ENCODE measurements at regions not wholly inside any gene's neighbourhood (a gene's known extent, or its start where the extent isn't known, plus 50 kb on each side); places are given as distances from the start of the nearest gene placed in this dataset.

- H3K4me1 ChIP-seq: no peaks in the 10 kb centered on the region
- no peak overlapping the region for H3K4me3 ChIP-seq
- no peaks in the 10 kb centered on the region for H3K36me3 ChIP-seq
- intact Hi-C loops (cut with DNase I; ENCODE audit: low total_unique reads): no loop called here
- DNase-seq (ENCODE audit: low spot score in 2 of 2): no peak
- H3K27ac ChIP-seq: no peak overlapping the region
- TF ChIP-seq POLR2A (IDR thresholded peaks at IDR 0.05) (no peak), POLR2AphosphoS5 (IDR thresholded peaks at IDR 0.05) (no peak), CTCF (IDR thresholded peaks at IDR 0.05) (no peak)
- no peaks in the 10 kb centered on the region for H3K27me3 ChIP-seq
- H3K9me3 ChIP-seq: no peaks in the 10 kb centered on the region
Measured at GRCh38 chr6:79384845-79385244, 150.4 kb upstream of the HMGN3 start.

GRCh38 chr6:79378957-79379356 is 144.5 kb upstream of the HMGN3 start:
- no peaks in the 10 kb centered on the region for H3K36me3 ChIP-seq
- no peaks in the 10 kb centered on the region for H3K27me3 ChIP-seq
- H3K4me1 ChIP-seq: no peaks in the 10 kb centered on the region
- TF ChIP-seq POLR2AphosphoS5 (IDR thresholded peaks at IDR 0.05) (no peak), POLR2A (IDR thresholded peaks at IDR 0.05) (no peak), CTCF (IDR thresholded peaks at IDR 0.05) (no peak)
- no peaks in the 10 kb centered on the region for H3K9me3 ChIP-seq
- DNase-seq (ENCODE audit: low spot score in 2 of 2): no peak
- intact Hi-C loops (cut with DNase I; ENCODE audit: low total_unique reads): no loop called here
- no peak overlapping the region for H3K4me3 ChIP-seq
- no peak overlapping the region for H3K27ac ChIP-seq

GRCh38 chr6:79377888-79378348 is 143.4 kb upstream of the HMGN3 start:
- H3K36me3 ChIP-seq: no peaks in the 10 kb centered on the region
- no peak overlapping the region for H3K27ac ChIP-seq
- intact Hi-C loops (cut with DNase I; ENCODE audit: low total_unique reads): no loop called here
- no peak for TF ChIP-seq CTCF (IDR thresholded peaks at IDR 0.05)
- TF ChIP-seq POLR2AphosphoS5 (IDR thresholded peaks at IDR 0.05): no peak
- no peak for TF ChIP-seq POLR2A (IDR thresholded peaks at IDR 0.05)
- H3K9me3 ChIP-seq: no peaks in the 10 kb centered on the region
- no peak overlapping the region for H3K4me3 ChIP-seq
- H3K4me1 ChIP-seq: no peaks in the 10 kb centered on the region
- no peak for DNase-seq (ENCODE audit: low spot score in 2 of 2)
- H3K27me3 ChIP-seq: no peaks in the 10 kb centered on the region

GRCh38 chr6:79377047-79377446 is 142.6 kb upstream of the HMGN3 start:
- Histone ChIP-seq H3K9me3 (no peaks in the 10 kb centered on the region), H3K27ac (no peak overlapping the region), H3K36me3 (no peaks in the 10 kb centered on the region), H3K27me3 (no peaks in the 10 kb centered on the region), H3K4me1 (no peaks in the 10 kb centered on the region), H3K4me3 (no peak overlapping the region)
- TF ChIP-seq POLR2A (IDR thresholded peaks at IDR 0.05): no peak
- TF ChIP-seq POLR2AphosphoS5 (IDR thresholded peaks at IDR 0.05): no peak
- intact Hi-C loops (cut with DNase I; ENCODE audit: low total_unique reads): no loop called here
- DNase-seq (ENCODE audit: low spot score in 2 of 2): no peak

GRCh38 chr6:79375635-79376337 is 141.3 kb upstream of the HMGN3 start:
- Histone ChIP-seq H3K36me3 (no peaks in the 10 kb centered on the region), H3K27ac (no peak overlapping the region), H3K4me3 (no peak overlapping the region), H3K4me1 (no peaks in the 10 kb centered on the region), H3K27me3 (no peaks in the 10 kb centered on the region), H3K9me3 (peaks cover 0 to under 1% of the 10 kb centered on the region in 2 donors)
- intact Hi-C loops (cut with DNase I; ENCODE audit: low total_unique reads): no loop called here
- TF ChIP-seq CTCF (IDR thresholded peaks at IDR 0.05) (no peak), POLR2A (IDR thresholded peaks at IDR 0.05) (no peak), POLR2AphosphoS5 (IDR thresholded peaks at IDR 0.05) (no peak)
- no peak for DNase-seq (ENCODE audit: low spot score in 2 of 2)

All from breast epithelium (tissue), 4 donors.